ENCODE measurements at regions not wholly inside any gene's neighbourhood (a gene's known extent, or its start where the extent isn't known, plus 50 kb on each side); places are given as distances from the start of the nearest gene placed in this dataset.

- TF ChIP-seq CTCF (IDR thresholded peaks at IDR 0.05; ENCODE audit: insufficient read depth, low read depth, low read length) (no peak), EZH2 (IDR thresholded peaks at IDR 0.05; ENCODE audit: insufficient read depth, low read length) (no peak)
Measured at GRCh38 chr9:22265038-22265437, 181.6 kb upstream of the DMRTA1 start.

Measured in astrocyte (in vitro differentiated cells and primary cell).